ENCODE measurements at regions not wholly inside any gene's neighbourhood (a gene's known extent, or its start where the extent isn't known, plus 50 kb on each side); places are given as distances from the start of the nearest gene placed in this dataset.
A peak's percentile ranks its signal among the peaks of the same experiment; 100 is the strongest.
"Not testable (repeated sequence)": the region's sequence is repeated elsewhere in the genome, so short reads cannot be mapped to it uniquely, and the experiment has no call there.

- TF ChIP-seq CTCF (IDR thresholded peaks at IDR 0.05; ENCODE audit: insufficient read depth, low read depth, low read length): no peak
- TF ChIP-seq EZH2 (IDR thresholded peaks at IDR 0.05; ENCODE audit: insufficient read depth, low read length): no peak
- H3K27ac Mint-ChIP-seq (ENCODE audit: unreplicated experiment): no peak overlapping the region
- no peaks in the 10 kb centered on the region for H3K36me3 Mint-ChIP-seq (ENCODE audit: low read depth, unreplicated experiment)
- H3K4me2 ChIP-seq (ENCODE audit: low read length): no peak overlapping the region
- no peak overlapping the region for H3K4me3 ChIP-seq (ENCODE audit: insufficient read depth, low read depth, low read length)
- no peaks in the 10 kb centered on the region for H3K79me2 ChIP-seq (ENCODE audit: insufficient read depth, low read length)
- H4K20me1 ChIP-seq (ENCODE audit: insufficient read depth, low read length): no peaks in the 10 kb centered on the region
- H3K4me1 ChIP-seq (ENCODE audit: insufficient read depth, low read length): no peaks in the 10 kb centered on the region
- no peak overlapping the region for H3K4me3 Mint-ChIP-seq (ENCODE audit: unreplicated experiment)
- H3K4me1 Mint-ChIP-seq (ENCODE audit: low read depth, unreplicated experiment): peaks cover 2% of the 10 kb centered on the region
- no peaks in the 10 kb centered on the region for H3K9me3 ChIP-seq (ENCODE audit: insufficient read depth, low read depth, low read length)
- H3K27me3 Mint-ChIP-seq (ENCODE audit: low read depth, unreplicated experiment): no peaks in the 10 kb centered on the region
- no peak overlapping the region for H3K27ac ChIP-seq (ENCODE audit: low read depth, low read length)
- FAIRE-seq (no peak), DNase-seq (ENCODE audit: low read depth) (no peak)
- H3K9ac ChIP-seq (ENCODE audit: low read length): no peak overlapping the region
- H3K27me3 ChIP-seq (ENCODE audit: insufficient read depth, low read length): no peaks in the 10 kb centered on the region
- no peaks in the 10 kb centered on the region for H3K9me3 Mint-ChIP-seq (ENCODE audit: unreplicated experiment)
- no peaks in the 10 kb centered on the region for H3K36me3 ChIP-seq (ENCODE audit: insufficient read depth, low read length)
- no peak overlapping the region for H2AFZ ChIP-seq (ENCODE audit: low read depth, low read length)
These were observed 370.5 kb upstream of the NPVF start for GRCh38 chr7:25598765-25599164.

- no peak for TF ChIP-seq CTCF (IDR thresholded peaks at IDR 0.05; ENCODE audit: insufficient read depth, low read depth, low read length)
- no peak for TF ChIP-seq EZH2 (IDR thresholded peaks at IDR 0.05; ENCODE audit: insufficient read depth, low read length)
- H3K4me3 ChIP-seq (ENCODE audit: insufficient read depth, low read depth, low read length): no peak overlapping the region
- Mint-ChIP-seq H3K9me3 (ENCODE audit: unreplicated experiment) (no peaks in the 10 kb centered on the region), H3K4me1 (ENCODE audit: low read depth, unreplicated experiment) (peaks cover 2% of the 10 kb centered on the region), H3K27ac (ENCODE audit: unreplicated experiment) (no peak overlapping the region), H3K27me3 (ENCODE audit: low read depth, unreplicated experiment) (no peaks in the 10 kb centered on the region), H3K36me3 (ENCODE audit: low read depth, unreplicated experiment) (no peaks in the 10 kb centered on the region), H3K4me3 (ENCODE audit: unreplicated experiment) (no peak overlapping the region)
- H3K36me3 ChIP-seq (ENCODE audit: insufficient read depth, low read length): no peaks in the 10 kb centered on the region
- H3K4me2 ChIP-seq (ENCODE audit: low read length): no peak overlapping the region
- H4K20me1 ChIP-seq (ENCODE audit: insufficient read depth, low read length): no peaks in the 10 kb centered on the region
- H3K9me3 ChIP-seq (ENCODE audit: insufficient read depth, low read depth, low read length): no peaks in the 10 kb centered on the region
- no peak for DNase-seq (ENCODE audit: low read depth)
- no peak for FAIRE-seq
- H2AFZ ChIP-seq (ENCODE audit: low read depth, low read length): no peak overlapping the region
- no peak overlapping the region for H3K9ac ChIP-seq (ENCODE audit: low read length)
- H3K4me1 ChIP-seq (ENCODE audit: insufficient read depth, low read length): no peaks in the 10 kb centered on the region
- H3K27me3 ChIP-seq (ENCODE audit: insufficient read depth, low read length): no peaks in the 10 kb centered on the region
- no peaks in the 10 kb centered on the region for H3K79me2 ChIP-seq (ENCODE audit: insufficient read depth, low read length)
- no peak overlapping the region for H3K27ac ChIP-seq (ENCODE audit: low read depth, low read length)
These were observed 372.1 kb upstream of the NPVF start for GRCh38 chr7:25600262-25600920.

- H3K36me3 Mint-ChIP-seq (ENCODE audit: low read depth, unreplicated experiment); FAIRE-seq; H3K9me3 Mint-ChIP-seq (ENCODE audit: unreplicated experiment); H3K27me3 Mint-ChIP-seq (ENCODE audit: low read depth, unreplicated experiment); H4K20me1 ChIP-seq (ENCODE audit: insufficient read depth, low read length); H3K79me2 ChIP-seq (ENCODE audit: insufficient read depth, low read length); H3K27ac ChIP-seq (ENCODE audit: low read depth, low read length); H3K4me1 ChIP-seq (ENCODE audit: insufficient read depth, low read length); H3K9ac ChIP-seq (ENCODE audit: low read length); DNase-seq (ENCODE audit: low read depth); H3K4me2 ChIP-seq (ENCODE audit: low read length); H3K4me3 ChIP-seq (ENCODE audit: insufficient read depth, low read depth, low read length); H2AFZ ChIP-seq (ENCODE audit: low read depth, low read length); H3K9me3 ChIP-seq (ENCODE audit: insufficient read depth, low read depth, low read length); H3K27me3 ChIP-seq (ENCODE audit: insufficient read depth, low read length); H3K4me1 Mint-ChIP-seq (ENCODE audit: low read depth, unreplicated experiment); H3K36me3 ChIP-seq (ENCODE audit: insufficient read depth, low read length): not testable (repeated sequence)
- Mint-ChIP-seq H3K27ac (ENCODE audit: unreplicated experiment) (peak overlapping the region; percentile 66), H3K4me3 (ENCODE audit: unreplicated experiment) (peak overlapping the region; percentile 82)
These were observed 374.6 kb upstream of the NPVF start for GRCh38 chr7:25602730-25603426.

GRCh38 chr7:25603427-25603740, 375.1 kb upstream of the NPVF start:
- H3K4me3 Mint-ChIP-seq (ENCODE audit: unreplicated experiment): peak overlapping the region; percentile 82
- not testable (repeated sequence) for H3K9me3 Mint-ChIP-seq (ENCODE audit: unreplicated experiment); H3K79me2 ChIP-seq (ENCODE audit: insufficient read depth, low read length); H3K27ac ChIP-seq (ENCODE audit: low read depth, low read length); H3K4me2 ChIP-seq (ENCODE audit: low read length); FAIRE-seq; H3K4me3 ChIP-seq (ENCODE audit: insufficient read depth, low read depth, low read length); H3K9ac ChIP-seq (ENCODE audit: low read length); H3K27ac Mint-ChIP-seq (ENCODE audit: unreplicated experiment); H3K9me3 ChIP-seq (ENCODE audit: insufficient read depth, low read depth, low read length); DNase-seq (ENCODE audit: low read depth); H3K36me3 ChIP-seq (ENCODE audit: insufficient read depth, low read length); H4K20me1 ChIP-seq (ENCODE audit: insufficient read depth, low read length); H3K27me3 Mint-ChIP-seq (ENCODE audit: low read depth, unreplicated experiment); H3K36me3 Mint-ChIP-seq (ENCODE audit: low read depth, unreplicated experiment); H2AFZ ChIP-seq (ENCODE audit: low read depth, low read length); H3K4me1 Mint-ChIP-seq (ENCODE audit: low read depth, unreplicated experiment); H3K4me1 ChIP-seq (ENCODE audit: insufficient read depth, low read length); H3K27me3 ChIP-seq (ENCODE audit: insufficient read depth, low read length)

Measured in astrocyte (in vitro differentiated cells and primary cell).